Amniotic epithelial cell (primary cell): ENCODE measurements at regions not wholly inside any gene's neighbourhood (a gene's known extent, or its start where the extent isn't known, plus 50 kb on each side); places are given as distances from the start of the nearest gene placed in this dataset.

Experiments used
- DNase-seq: peaks from one replicate; pipeline ENCODE4 v3.0.0-alpha.2; 2010; ENCODE audit warnings: low read depth

- DNase-seq: peak; percentile 100
These were observed 369.6 kb downstream of the ATP23 start for GRCh38 chr12:58310809-58311622.

- peak; percentile 94 for DNase-seq
These were observed 371.9 kb downstream of the ATP23 start for GRCh38 chr12:58313091-58313855.

GRCh38 chr12:58314610-58315009 is 373.2 kb downstream of the ATP23 start:
- DNase-seq: peak; percentile 91

GRCh38 chr12:58316926-58317325 is 375.6 kb downstream of the ATP23 start:
- no peak for DNase-seq

GRCh38 chr12:58321414-58321813 is 380.0 kb downstream of the ATP23 start:
- no peak for DNase-seq

- no peak for DNase-seq
These were observed 382.3 kb downstream of the ATP23 start for GRCh38 chr12:58323676-58324075.

- no peak for DNase-seq
These were observed 384.2 kb downstream of the ATP23 start for GRCh38 chr12:58325561-58325960.

GRCh38 chr12:58326534-58326933 is 385.2 kb downstream of the ATP23 start:
- DNase-seq: no peak

- DNase-seq: peak; percentile 98
These were observed 395.3 kb downstream of the ATP23 start for GRCh38 chr12:58336581-58337242.

- peak; percentile 69 for DNase-seq
These were observed 396.2 kb downstream of the ATP23 start for GRCh38 chr12:58337539-58337938.

GRCh38 chr12:58341791-58342190 is 400.4 kb downstream of the ATP23 start:
- DNase-seq: no peak

GRCh38 chr12:58342736-58343135 is 401.4 kb downstream of the ATP23 start:
- DNase-seq: no peak

- peak; percentile 57 for DNase-seq
These were observed 404.8 kb downstream of the ATP23 start for GRCh38 chr12:58346032-58346632.

- DNase-seq: no peak
These were observed 405.8 kb downstream of the ATP23 start for GRCh38 chr12:58347188-58347587.

GRCh38 chr12:58347691-58348090 is 406.3 kb downstream of the ATP23 start:
- DNase-seq: no peak

GRCh38 chr12:58349161-58349560 is 407.8 kb downstream of the ATP23 start:
- no peak for DNase-seq

GRCh38 chr12:58356794-58357193 is 415.4 kb downstream of the ATP23 start:
- no peak for DNase-seq

- no peak for DNase-seq
These were observed 416.1 kb downstream of the ATP23 start for GRCh38 chr12:58357511-58357910.

- no peak for DNase-seq
These were observed 417.0 kb downstream of the ATP23 start for GRCh38 chr12:58358369-58358768.

GRCh38 chr12:58359084-58359483 is 417.7 kb downstream of the ATP23 start:
- DNase-seq: no peak

GRCh38 chr12:58361056-58361455 is 419.7 kb downstream of the ATP23 start:
- DNase-seq: no peak

- no peak for DNase-seq
These were observed 422.6 kb downstream of the ATP23 start for GRCh38 chr12:58363971-58364370.
